Heart left ventricle (tissue), 13 donors: ENCODE measurements at regions not wholly inside any gene's neighbourhood (a gene's known extent, or its start where the extent isn't known, plus 50 kb on each side); places are given as distances from the start of the nearest gene placed in this dataset.

ENCODE experiments used
- POLR2A ChIP-seq, 2 donors: fragments of 450-650 bp; IDR thresholded peaks; one replicate each; pipeline ENCODE4 v1.6.1; 2017; ENCODE audit warnings: antibody characterized with exemption in 2 of 2, mild to moderate bottlenecking in 2 of 2, moderate library complexity in 2 of 2
- TF ChIP-seq, protein P1 (sequence below), 12 donors: fragments of 200-600 bp; sonication (generic) in 4 of 12; IDR thresholded peaks; one replicate each; pipeline versions ENCODE4 v1.5.0 to v1.8.0; 2018 to 2022; ENCODE audit warnings: antibody characterized with exemption in 12 of 12, mild to moderate bottlenecking in 5 of 12
- donor health status: ischemic (EF 13 %, LVEDD 7.1; RV severe dilation, severe dysfunction).
- donor health status: DM: no; HTN: yes; CAD: no.
- donor health status: DM: no; HTN: no; CAD: no.
- donor health status: ischemic (EF 25% LVEDD 6.9; RV normal size, moderate dysfunction).
- donor health status: ischemic (EF 25% LVEDD 5.7; RV mildly dilated, moderate dysfunction).
- donor health status: ischemic (EF 35%, LVEDD 5.7; RV mildly dilated, moderate dysfunction).
- donor health status: nonischemic (EF 11% LVEDD 7.7; RV severe dilation, severe dysfunction).
- donor health status: DM: yes; HTN: yes; CAD: no.
- donor health status: PGD.
- donor health status: ischemic (EF 29% LVEDD 5.4; RV normal size, mild dysfunction).
- donor health status: nonischemic (EF 23%, LVEDD 6.1; RV moderate dilation, normal function).

DNA sequence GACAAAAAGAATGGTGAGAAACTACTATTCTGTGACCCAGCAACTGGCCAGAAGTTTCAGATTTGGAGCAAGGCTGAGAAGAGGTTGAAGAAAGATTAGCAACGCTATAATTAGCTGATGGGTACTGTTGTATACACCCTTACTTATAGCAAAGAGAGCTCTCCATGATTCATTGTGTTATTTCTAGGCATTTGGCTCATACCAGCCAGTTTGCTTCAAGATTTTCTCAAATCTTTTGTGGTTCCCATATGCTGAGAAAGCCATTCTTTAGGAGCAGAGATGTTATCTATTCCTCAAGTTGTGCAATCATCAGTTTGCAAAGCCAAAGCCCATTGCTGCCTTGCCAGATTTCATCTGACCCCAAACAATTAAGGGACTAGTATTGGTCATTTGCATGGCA lies 179.4 kb downstream of the ETS1 start:
- TF ChIP-seq, protein P1, sequence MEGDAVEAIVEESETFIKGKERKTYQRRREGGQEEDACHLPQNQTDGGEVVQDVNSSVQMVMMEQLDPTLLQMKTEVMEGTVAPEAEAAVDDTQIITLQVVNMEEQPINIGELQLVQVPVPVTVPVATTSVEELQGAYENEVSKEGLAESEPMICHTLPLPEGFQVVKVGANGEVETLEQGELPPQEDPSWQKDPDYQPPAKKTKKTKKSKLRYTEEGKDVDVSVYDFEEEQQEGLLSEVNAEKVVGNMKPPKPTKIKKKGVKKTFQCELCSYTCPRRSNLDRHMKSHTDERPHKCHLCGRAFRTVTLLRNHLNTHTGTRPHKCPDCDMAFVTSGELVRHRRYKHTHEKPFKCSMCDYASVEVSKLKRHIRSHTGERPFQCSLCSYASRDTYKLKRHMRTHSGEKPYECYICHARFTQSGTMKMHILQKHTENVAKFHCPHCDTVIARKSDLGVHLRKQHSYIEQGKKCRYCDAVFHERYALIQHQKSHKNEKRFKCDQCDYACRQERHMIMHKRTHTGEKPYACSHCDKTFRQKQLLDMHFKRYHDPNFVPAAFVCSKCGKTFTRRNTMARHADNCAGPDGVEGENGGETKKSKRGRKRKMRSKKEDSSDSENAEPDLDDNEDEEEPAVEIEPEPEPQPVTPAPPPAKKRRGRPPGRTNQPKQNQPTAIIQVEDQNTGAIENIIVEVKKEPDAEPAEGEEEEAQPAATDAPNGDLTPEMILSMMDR (IDR thresholded peaks at IDR 0.05) = no peak
- no peak for TF ChIP-seq POLR2A (IDR thresholded peaks at IDR 0.05)
